ENCODE measurements at regions not wholly inside any gene's neighbourhood (a gene's known extent, or its start where the extent isn't known, plus 50 kb on each side); places are given as distances from the start of the nearest gene placed in this dataset.

DNA sequence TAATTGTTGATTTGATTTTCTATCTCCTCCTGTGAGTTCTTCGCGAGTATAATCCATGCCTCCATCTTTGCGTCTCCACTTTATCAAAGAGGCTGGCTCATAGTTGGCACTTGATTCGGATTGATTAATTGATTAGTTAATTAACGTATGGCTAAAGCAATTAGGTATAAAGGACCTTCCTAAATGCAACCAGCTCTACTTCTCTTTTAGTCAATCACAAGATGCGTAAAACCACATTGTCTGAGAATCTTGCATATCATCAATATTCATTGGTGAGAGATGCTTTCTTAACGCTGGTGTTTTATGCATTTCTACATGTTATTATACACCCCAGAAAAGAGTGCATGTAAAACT, 56.4 kb upstream of the NR2F2 start:
- TF ChIP-seq, protein P1, sequence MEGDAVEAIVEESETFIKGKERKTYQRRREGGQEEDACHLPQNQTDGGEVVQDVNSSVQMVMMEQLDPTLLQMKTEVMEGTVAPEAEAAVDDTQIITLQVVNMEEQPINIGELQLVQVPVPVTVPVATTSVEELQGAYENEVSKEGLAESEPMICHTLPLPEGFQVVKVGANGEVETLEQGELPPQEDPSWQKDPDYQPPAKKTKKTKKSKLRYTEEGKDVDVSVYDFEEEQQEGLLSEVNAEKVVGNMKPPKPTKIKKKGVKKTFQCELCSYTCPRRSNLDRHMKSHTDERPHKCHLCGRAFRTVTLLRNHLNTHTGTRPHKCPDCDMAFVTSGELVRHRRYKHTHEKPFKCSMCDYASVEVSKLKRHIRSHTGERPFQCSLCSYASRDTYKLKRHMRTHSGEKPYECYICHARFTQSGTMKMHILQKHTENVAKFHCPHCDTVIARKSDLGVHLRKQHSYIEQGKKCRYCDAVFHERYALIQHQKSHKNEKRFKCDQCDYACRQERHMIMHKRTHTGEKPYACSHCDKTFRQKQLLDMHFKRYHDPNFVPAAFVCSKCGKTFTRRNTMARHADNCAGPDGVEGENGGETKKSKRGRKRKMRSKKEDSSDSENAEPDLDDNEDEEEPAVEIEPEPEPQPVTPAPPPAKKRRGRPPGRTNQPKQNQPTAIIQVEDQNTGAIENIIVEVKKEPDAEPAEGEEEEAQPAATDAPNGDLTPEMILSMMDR (conservative IDR thresholded peaks at IDR 0.05; ENCODE audit: low read length): no peak
- TF ChIP-seq EZH2phosphoT487 (IDR thresholded peaks at IDR 0.05; ENCODE audit: borderline replicate concordance): no peak
